Rectal smooth muscle tissue (tissue), 1 donor: ENCODE measurements at regions not wholly inside any gene's neighbourhood (a gene's known extent, or its start where the extent isn't known, plus 50 kb on each side); places are given as distances from the start of the nearest gene placed in this dataset.
"Not testable (repeated sequence)": the region's sequence is repeated elsewhere in the genome, so short reads cannot be mapped to it uniquely, and the experiment has no call there.

Experiments
- H3K27ac ChIP-seq: one replicate; pipeline ENCODE4 v1.7.0; 2013; ENCODE audit warnings: low read depth, low read length, inconsistent platforms
- H3K27me3 ChIP-seq: one replicate; pipeline ENCODE4 v1.7.0; 2013; ENCODE audit warnings: low read length; ENCODE audit not compliant: control insufficient read depth, insufficient read depth
- H3K36me3 ChIP-seq: one replicate; pipeline ENCODE4 v1.7.0; 2013; ENCODE audit warnings: low read length; ENCODE audit not compliant: control insufficient read depth, insufficient read depth
- H3K4me1 ChIP-seq: one replicate; pipeline ENCODE4 v1.7.0; 2013; ENCODE audit warnings: low read length; ENCODE audit not compliant: control insufficient read depth, insufficient read depth
- H3K4me3 ChIP-seq: one replicate; pipeline ENCODE4 v1.7.0; 2013; ENCODE audit warnings: low read length
- H3K9ac ChIP-seq: one replicate; pipeline ENCODE4 v1.7.0; 2013; ENCODE audit warnings: low read length

DNA sequence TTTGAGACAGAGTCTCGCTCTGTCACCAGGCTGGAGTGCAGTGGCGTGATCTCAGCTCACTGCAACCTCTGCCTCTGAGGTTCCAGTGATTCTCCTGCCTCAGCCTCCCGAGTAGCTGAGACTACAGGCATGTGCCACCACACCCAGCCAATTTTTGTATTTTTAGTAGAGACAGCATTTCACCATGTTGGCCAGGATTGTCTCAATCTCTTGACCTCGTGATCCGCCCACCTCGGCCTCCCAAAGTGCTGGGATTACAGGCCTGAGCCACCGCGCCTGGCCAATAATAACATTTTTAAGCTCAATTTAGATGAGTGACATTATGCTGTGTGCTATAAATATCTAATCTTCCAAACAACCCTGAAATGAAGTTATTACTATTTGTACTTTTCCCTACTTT, 338.8 kb upstream of the VRK2 start:
- H3K4me3 ChIP-seq, H3K9ac ChIP-seq, H3K36me3 ChIP-seq, H3K27ac ChIP-seq, H3K27me3 ChIP-seq, H3K4me1 ChIP-seq: not testable (repeated sequence)

DNA sequence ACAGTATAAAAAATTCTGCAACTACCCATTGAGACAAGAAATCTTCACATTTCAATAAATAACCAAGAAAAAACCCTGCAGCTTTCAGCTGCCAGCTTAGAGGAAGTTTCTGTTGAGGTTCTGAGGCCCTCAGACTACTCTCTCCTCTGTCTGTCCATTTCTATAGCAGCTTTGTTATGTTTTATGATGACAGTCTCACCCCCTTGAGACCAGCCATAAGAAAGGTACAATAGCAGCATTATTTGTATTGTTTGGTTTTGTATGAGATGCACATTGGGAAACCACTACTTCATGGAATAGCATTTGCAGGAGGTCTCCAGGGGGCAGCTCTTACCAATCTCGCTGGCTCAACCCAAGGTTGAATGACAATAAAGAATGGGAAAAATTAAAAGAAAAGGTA, 334.6 kb upstream of the VRK2 start:
- no peak overlapping the region for H3K9ac ChIP-seq
- no peaks in the 10 kb centered on the region for H3K27me3 ChIP-seq
- H3K4me3 ChIP-seq, result no peak overlapping the region
- H3K36me3 ChIP-seq, result no peaks in the 10 kb centered on the region
- no peak overlapping the region for H3K27ac ChIP-seq
- no peaks in the 10 kb centered on the region for H3K4me1 ChIP-seq

DNA sequence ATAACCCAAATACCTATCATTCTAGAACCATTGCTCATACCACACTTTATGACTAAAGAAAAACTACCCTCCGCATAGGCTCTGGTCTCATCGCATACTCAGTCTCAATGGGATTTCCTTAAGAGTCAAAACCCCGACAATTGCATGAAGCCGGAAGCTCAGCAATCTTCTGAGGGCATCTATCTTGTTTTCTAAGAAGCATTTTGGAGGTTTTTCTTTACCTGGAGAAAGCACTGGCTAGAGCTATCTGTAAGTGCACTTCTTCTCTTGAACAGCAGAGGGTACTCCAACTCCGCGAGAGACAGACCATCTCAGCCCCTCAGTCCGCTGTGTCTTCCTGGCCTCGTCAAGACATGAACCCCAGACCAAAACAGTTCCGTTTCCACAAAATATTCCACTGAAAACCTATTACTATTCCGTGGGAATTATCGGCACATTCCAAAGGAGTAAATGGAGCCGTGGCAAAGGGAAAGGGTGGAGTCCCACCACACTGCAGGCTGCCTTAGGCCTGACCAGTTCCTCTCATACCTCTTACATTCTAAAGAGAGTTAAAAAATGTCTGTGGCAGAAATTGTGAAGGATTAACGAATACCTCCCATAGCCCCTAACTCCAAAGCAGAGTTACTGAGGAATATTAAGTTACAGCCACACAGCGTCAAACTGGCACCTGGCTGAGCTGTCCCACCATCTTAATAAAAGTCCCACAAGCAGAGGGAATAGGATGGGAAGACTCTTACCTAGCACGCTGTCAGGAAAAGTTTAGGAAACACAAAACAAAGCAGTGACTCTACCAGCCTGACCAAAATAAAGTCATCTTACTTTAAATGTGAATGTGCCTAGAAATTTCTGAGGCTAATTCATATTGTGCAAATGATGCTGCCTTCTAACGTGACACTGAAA, 325.6 kb upstream of the VRK2 start:
- no peaks in the 10 kb centered on the region for H3K36me3 ChIP-seq
- H3K27me3 ChIP-seq, result no peaks in the 10 kb centered on the region
- H3K4me3 ChIP-seq, result no peak overlapping the region
- no peak overlapping the region for H3K27ac ChIP-seq
- no peak overlapping the region for H3K9ac ChIP-seq
- no peaks in the 10 kb centered on the region for H3K4me1 ChIP-seq

DNA sequence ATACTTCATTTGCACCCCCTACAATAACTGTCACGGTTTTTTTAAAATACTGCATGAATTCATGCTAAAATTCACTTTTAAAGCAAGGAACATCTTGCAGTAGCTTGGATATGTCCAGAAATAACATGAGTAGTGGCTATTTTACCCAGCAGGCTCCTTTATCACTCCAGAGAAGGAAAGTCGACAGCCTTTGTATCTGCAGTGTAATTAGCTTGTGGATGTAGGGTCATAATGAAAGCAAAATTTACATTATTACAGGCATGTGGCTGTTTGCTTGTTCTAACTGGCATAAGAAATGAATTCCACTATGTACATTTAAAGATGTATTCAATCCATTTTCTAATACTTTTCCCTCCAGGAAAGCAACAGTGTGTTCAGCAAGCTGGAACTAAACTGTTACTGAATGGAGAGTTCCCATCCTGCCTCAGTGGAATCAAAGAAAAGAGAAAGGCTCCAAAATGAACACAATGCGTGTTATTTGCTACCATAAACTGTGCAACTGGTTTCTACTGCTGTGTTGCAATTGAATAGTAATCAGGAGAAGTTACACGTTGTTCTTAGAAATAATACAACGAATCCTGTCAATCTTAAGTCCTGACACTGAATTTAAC, 321.2 kb upstream of the VRK2 start:
- H3K36me3 ChIP-seq, result no peaks in the 10 kb centered on the region
- no peak overlapping the region for H3K4me3 ChIP-seq
- H3K27ac ChIP-seq, result no peak overlapping the region
- no peaks in the 10 kb centered on the region for H3K4me1 ChIP-seq
- no peak overlapping the region for H3K9ac ChIP-seq
- no peaks in the 10 kb centered on the region for H3K27me3 ChIP-seq

DNA sequence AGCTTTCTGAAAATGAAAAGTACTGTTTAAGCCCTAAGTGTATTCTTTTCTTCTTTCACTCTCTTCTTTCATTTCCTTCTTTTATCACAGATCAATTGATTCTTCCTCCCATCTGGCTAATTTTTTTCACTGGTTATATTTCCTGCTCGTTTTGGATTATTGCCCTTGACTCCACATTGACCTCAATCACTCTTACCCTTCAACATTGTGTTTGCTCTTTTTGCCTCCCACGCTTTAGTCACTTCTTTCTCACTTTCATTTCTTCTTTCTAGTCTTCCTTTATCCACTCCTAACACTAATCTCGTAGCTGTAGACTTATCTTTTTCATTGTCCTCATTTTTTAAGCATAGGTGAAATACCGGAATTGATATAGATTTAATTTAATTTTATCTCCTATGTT, 320.3 kb upstream of the VRK2 start:
- H3K4me3 ChIP-seq, result no peak overlapping the region
- no peaks in the 10 kb centered on the region for H3K4me1 ChIP-seq
- H3K36me3 ChIP-seq, result no peaks in the 10 kb centered on the region
- H3K27me3 ChIP-seq, result no peaks in the 10 kb centered on the region
- H3K27ac ChIP-seq, result no peak overlapping the region
- no peak overlapping the region for H3K9ac ChIP-seq

DNA sequence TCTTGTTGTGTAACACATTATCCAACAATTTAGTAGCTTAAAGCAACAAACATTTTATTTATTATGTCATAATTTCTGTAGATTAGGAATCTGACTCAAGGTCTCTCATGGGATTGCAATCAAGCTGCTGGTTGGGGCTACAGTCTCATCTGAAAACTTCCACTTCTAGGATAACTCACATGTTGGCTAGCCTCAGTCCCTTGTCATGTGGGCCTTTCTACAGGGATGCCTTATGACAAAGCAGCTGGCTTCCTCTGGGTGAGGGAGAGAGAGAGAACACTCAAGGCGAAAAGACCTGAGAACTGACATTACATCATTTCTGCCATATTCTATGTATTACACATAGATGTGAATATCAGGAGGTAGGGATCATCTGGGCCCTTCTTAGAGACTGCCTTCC, 317.9 kb upstream of the VRK2 start:
- H3K4me1 ChIP-seq, result no peaks in the 10 kb centered on the region

DNA sequence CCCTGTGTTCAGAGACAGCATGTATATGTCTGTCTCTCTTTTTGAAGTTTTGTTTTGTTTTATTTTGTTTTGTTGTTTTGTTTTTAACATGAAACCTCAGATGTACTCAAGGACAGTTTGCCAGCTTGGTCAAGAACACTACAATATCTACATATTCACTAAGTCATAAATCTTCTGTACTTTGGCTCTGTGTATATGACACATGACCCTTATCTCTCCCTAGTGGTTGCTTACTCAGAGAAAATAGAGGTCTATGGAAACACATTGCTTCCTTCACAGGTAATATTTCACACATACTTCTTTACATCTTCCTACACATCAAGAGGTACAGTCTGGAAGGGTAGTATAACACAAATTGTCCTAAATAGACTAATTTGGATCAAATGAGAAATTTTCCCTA, 312.6 kb upstream of the VRK2 start:
- H3K4me1 ChIP-seq, result no peaks in the 10 kb centered on the region
- H3K36me3 ChIP-seq, result no peaks in the 10 kb centered on the region
- H3K27me3 ChIP-seq, result no peaks in the 10 kb centered on the region
- H3K27ac ChIP-seq, result no peak overlapping the region
- H3K4me3 ChIP-seq, result no peak overlapping the region
- no peak overlapping the region for H3K9ac ChIP-seq

More for the DNA sequence above, 317.9 kb upstream of the VRK2 start:
- Histone ChIP-seq H3K36me3 (no peaks in the 10 kb centered on the region), H3K4me3 (no peak overlapping the region), H3K27ac (no peak overlapping the region), H3K27me3 (no peaks in the 10 kb centered on the region), H3K9ac (no peak overlapping the region)

DNA sequence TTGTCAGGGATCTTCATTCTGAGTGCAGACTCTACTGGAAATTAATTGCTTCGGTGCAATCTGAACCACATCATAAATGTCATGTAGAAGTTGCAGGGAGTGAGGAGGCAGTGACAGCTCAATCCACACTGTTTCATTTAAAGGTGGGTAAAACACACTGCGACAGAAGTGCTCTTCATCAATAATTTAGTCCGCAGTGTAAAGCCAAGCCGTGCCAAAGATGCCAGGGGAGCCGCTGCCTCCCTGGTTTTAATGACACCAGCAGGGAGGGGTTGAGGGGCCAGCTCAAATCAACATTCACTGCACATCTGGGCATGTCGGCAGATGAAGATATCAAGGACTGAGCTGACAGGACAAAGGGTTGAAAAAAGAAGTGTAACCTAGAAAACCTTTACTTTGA, 305.7 kb upstream of the VRK2 start:
- Histone ChIP-seq H3K4me3 (no peak overlapping the region), H3K36me3 (no peaks in the 10 kb centered on the region), H3K4me1 (no peaks in the 10 kb centered on the region), H3K27ac (no peak overlapping the region), H3K9ac (no peak overlapping the region), H3K27me3 (no peaks in the 10 kb centered on the region)

DNA sequence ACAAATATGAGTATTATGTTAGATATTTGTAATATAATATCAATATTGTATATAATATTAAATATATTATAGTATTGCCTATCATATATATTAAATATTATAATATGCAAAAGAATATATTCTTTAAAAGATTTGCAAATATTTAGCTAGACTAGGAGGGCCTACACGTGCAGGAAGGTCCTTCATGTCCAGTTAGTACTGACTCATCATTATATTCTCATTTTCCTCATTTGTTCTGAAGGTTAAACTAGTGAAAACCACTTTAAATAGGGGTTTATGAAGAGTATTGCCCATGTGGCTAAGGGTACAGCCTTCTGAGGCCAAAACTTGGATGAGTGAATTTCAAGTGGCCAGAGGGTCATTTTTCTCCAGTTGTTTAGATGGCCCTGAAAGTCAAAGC, 293.0 kb upstream of the VRK2 start:
- Histone ChIP-seq H3K36me3 (no peaks in the 10 kb centered on the region), H3K27me3 (no peaks in the 10 kb centered on the region), H3K9ac (no peak overlapping the region), H3K4me1 (no peaks in the 10 kb centered on the region), H3K4me3 (no peak overlapping the region), H3K27ac (no peak overlapping the region)

DNA sequence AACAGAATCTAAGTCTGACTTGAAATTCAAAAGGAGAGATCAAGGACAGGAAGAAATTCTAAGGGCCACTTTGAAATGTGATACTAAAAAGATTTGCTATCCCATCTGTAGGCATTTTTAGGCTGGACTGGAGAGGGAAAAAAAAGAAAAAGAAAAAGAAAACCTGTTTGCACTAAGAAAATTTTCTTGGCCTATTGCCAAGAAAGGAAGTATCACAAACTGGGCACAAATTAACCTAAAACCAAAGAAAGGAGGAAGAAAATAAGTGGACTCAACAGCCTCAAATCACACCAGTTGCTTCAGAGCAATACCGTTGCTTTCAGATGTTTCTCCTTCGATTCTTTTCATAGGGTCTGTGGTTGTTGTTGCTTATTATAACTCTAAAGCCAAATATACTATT, 287.9 kb upstream of the VRK2 start:
- Histone ChIP-seq H3K27ac (no peak overlapping the region), H3K4me3 (no peak overlapping the region), H3K36me3 (no peaks in the 10 kb centered on the region), H3K9ac (no peak overlapping the region), H3K4me1 (no peaks in the 10 kb centered on the region), H3K27me3 (no peaks in the 10 kb centered on the region)

DNA sequence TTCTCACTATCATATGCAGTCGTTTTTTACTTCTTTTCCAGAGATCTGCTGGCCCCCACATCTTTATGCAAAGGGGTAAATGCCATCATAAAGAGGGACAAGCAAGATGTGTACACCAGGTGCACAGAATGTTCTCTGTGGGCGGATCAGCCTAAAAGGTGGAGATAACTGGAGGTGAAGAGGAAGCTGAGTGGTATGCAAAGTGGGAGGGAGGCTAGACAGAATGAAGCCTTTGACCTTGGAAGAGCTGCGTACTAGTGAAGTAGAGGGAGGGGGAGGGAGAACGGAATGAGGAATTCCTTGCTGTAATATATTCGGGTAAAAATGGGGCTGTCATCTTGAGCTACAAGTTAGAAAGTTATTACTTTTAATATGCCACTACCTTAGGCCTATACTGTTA, 287.5 kb upstream of the VRK2 start:
- Histone ChIP-seq H3K4me1 (no peaks in the 10 kb centered on the region), H3K27ac (no peak overlapping the region), H3K36me3 (no peaks in the 10 kb centered on the region), H3K9ac (no peak overlapping the region), H3K4me3 (no peak overlapping the region), H3K27me3 (no peaks in the 10 kb centered on the region)

DNA sequence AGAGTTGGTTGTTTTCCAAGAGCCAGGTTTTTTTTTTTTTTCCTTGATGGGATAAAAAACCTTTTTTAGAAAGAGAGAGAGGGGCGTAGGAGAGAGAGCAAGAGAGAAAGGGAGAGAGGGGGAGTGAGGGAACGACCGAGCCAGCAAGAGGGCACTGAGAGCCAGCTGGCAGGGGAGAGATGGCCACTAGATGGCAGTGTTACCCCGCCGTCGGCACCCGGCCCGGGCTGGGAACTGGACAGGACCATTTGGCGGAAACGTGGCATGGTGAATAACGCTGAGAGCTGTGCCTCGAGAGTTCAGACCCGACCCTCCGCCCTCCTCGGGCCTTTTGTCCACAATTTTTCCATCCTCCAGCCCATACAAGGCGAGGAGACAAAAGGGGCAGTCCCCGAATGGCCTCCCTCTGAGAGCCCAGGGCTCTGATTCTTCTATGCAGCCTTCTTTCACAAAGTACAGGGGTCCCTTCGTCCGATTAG, 286.7 kb upstream of the VRK2 start:
- H3K36me3 ChIP-seq, result no peaks in the 10 kb centered on the region
- H3K4me3 ChIP-seq, result peak overlapping the region; percentile 58
- no peak overlapping the region for H3K9ac ChIP-seq
- no peaks in the 10 kb centered on the region for H3K27me3 ChIP-seq
- H3K27ac ChIP-seq, result no peak overlapping the region
- H3K4me1 ChIP-seq, result no peaks in the 10 kb centered on the region

DNA sequence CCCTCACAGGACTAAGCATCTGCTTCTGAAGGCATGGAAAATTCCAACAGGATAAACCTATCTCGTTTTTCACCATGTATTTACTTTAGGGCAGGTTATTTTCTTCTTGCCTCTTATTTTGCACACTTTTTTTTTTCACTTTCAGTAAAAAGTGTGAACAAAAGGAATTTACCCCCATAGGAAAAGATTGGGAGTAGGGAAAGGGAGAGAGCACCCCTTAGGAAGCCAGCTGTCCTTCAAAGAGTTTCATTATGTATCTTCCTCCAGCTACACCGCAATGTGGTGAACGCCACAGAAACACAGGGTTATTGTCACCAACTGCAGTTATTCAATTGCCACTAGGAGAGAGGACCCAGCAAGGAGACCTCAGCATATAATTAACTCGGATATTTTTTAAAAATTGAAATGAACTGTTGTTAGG, 286.2 kb upstream of the VRK2 start:
- Histone ChIP-seq H3K36me3 (no peaks in the 10 kb centered on the region), H3K27ac (no peak overlapping the region), H3K4me1 (no peaks in the 10 kb centered on the region), H3K4me3 (no peak overlapping the region), H3K27me3 (no peaks in the 10 kb centered on the region), H3K9ac (no peak overlapping the region)
